Mesothelial cell of epicardium (in vitro differentiated cells): ENCODE measurements at regions not wholly inside any gene's neighbourhood (a gene's known extent, or its start where the extent isn't known, plus 50 kb on each side); places are given as distances from the start of the nearest gene placed in this dataset.

Source experiments
- DNase-seq, 2 experiments: peaks; one replicate each; pipeline ENCODE4 v3.0.0; 2021; ENCODE audit warnings: low spot score in 2 of 2; ENCODE audit not compliant: unreplicated experiment in 2 of 2
- H3K27ac Mint-ChIP-seq: 2 replicates; pipeline ENCODE4 v1.8.0; 2021; ENCODE audit warnings: mixed read lengths
- H3K27me3 Mint-ChIP-seq: 2 replicates; pipeline ENCODE4 v1.8.0; 2021; ENCODE audit warnings: low read depth, mixed read lengths
- H3K36me3 Mint-ChIP-seq: 2 replicates; pipeline ENCODE4 v1.8.0; 2021; ENCODE audit warnings: mixed read lengths
- H3K4me1 Mint-ChIP-seq: 2 replicates; pipeline ENCODE4 v1.8.0; 2021; ENCODE audit warnings: mixed read lengths
- H3K4me3 Mint-ChIP-seq: 2 replicates; pipeline ENCODE4 v1.8.0; 2021; ENCODE audit warnings: mild to moderate bottlenecking, moderate library complexity, mixed read lengths
- H3K9me3 Mint-ChIP-seq: 2 replicates; pipeline ENCODE4 v1.8.0; 2021; ENCODE audit warnings: mixed read lengths
- CTCF ChIP-seq: fragments of 200-600 bp; sonication (generic); IDR thresholded peaks from one replicate; pipeline ENCODE4 v1.5.0; 2021; ENCODE audit warnings: antibody characterized with exemption; ENCODE audit not compliant: unreplicated experiment

- H3K9me3 Mint-ChIP-seq, result peaks cover 68% of the 10 kb centered on the region
- no peak overlapping the region for H3K4me3 Mint-ChIP-seq
- no peaks in the 10 kb centered on the region for H3K4me1 Mint-ChIP-seq
- no peaks in the 10 kb centered on the region for H3K36me3 Mint-ChIP-seq
- no peak for DNase-seq
- no peaks in the 10 kb centered on the region for H3K27me3 Mint-ChIP-seq
- H3K27ac Mint-ChIP-seq, result no peak overlapping the region
- no peak for TF ChIP-seq CTCF
Observed at GRCh38 chr13:19268331-19268730, 86.7 kb upstream of the TUBA3C start.

- H3K4me1 Mint-ChIP-seq, result no peaks in the 10 kb centered on the region
- H3K9me3 Mint-ChIP-seq, result peaks cover 71% of the 10 kb centered on the region
- TF ChIP-seq CTCF, result no peak
- H3K27me3 Mint-ChIP-seq, result no peaks in the 10 kb centered on the region
- no peaks in the 10 kb centered on the region for H3K36me3 Mint-ChIP-seq
- H3K27ac Mint-ChIP-seq, result no peak overlapping the region
- no peak overlapping the region for H3K4me3 Mint-ChIP-seq
- DNase-seq, result no peak
Observed at GRCh38 chr13:19267746-19268145, 86.1 kb upstream of the TUBA3C start.

GRCh38 chr13:19266979-19267378, 85.4 kb upstream of the TUBA3C start:
- Mint-ChIP-seq H3K4me1 (no peaks in the 10 kb centered on the region), H3K9me3 (peaks cover 64% of the 10 kb centered on the region), H3K36me3 (no peaks in the 10 kb centered on the region), H3K27me3 (no peaks in the 10 kb centered on the region), H3K27ac (no peak overlapping the region), H3K4me3 (no peak overlapping the region)
- no peak for DNase-seq
- no peak for TF ChIP-seq CTCF

GRCh38 chr13:19264711-19265110, 83.1 kb upstream of the TUBA3C start:
- Mint-ChIP-seq H3K27me3 (no peaks in the 10 kb centered on the region), H3K27ac (no peak overlapping the region), H3K4me3 (no peak overlapping the region), H3K9me3 (peaks cover 62% of the 10 kb centered on the region), H3K36me3 (no peaks in the 10 kb centered on the region), H3K4me1 (no peaks in the 10 kb centered on the region)
- no peak for DNase-seq
- no peak for TF ChIP-seq CTCF

- no peaks in the 10 kb centered on the region for H3K4me1 Mint-ChIP-seq
- H3K27ac Mint-ChIP-seq, result no peak overlapping the region
- DNase-seq, result no peak
- H3K27me3 Mint-ChIP-seq, result no peaks in the 10 kb centered on the region
- no peak overlapping the region for H3K4me3 Mint-ChIP-seq
- no peak for TF ChIP-seq CTCF
- H3K9me3 Mint-ChIP-seq, result peaks cover 88% of the 10 kb centered on the region
- no peaks in the 10 kb centered on the region for H3K36me3 Mint-ChIP-seq
Observed at GRCh38 chr13:19252381-19252780, 70.8 kb upstream of the TUBA3C start.

GRCh38 chr13:19239114-19239860, 57.7 kb upstream of the TUBA3C start:
- TF ChIP-seq CTCF, result no peak
- Mint-ChIP-seq H3K27me3 (no peaks in the 10 kb centered on the region), H3K4me3 (no peak overlapping the region), H3K36me3 (peaks cover 8% of the 10 kb centered on the region), H3K4me1 (no peaks in the 10 kb centered on the region), H3K9me3 (peaks cover 70% of the 10 kb centered on the region), H3K27ac (no peak overlapping the region)
- no peak for DNase-seq
